ENCODE measurements at regions not wholly inside any gene's neighbourhood (a gene's known extent, or its start where the extent isn't known, plus 50 kb on each side); places are given as distances from the start of the nearest gene placed in this dataset.

DNA sequence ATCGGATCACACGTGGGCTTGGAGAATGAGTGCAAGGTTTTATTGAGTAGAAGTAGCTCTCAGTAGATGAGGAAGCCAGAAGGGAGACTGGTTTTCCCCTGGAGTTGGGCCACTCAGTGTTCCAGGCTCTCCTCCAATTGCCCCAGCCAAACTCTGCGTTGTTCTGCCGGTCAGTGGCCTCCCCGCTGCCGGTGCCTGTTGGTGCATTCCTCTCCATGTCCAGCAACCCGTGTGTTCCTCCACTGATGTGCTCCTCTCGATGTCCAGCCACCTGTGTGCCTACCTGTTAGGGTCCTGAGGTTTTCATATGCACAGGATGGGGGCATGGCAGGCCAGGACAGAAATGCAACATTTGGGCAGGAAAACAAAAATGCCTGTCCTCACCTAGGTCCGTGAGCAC, 888.0 kb upstream of the PTPRD start:
- TF ChIP-seq TAF1 (IDR thresholded peaks at IDR 0.05; ENCODE audit: borderline replicate concordance, insufficient read depth, low read length) (no peak), SIN3A (IDR thresholded peaks at IDR 0.05; ENCODE audit: borderline replicate concordance, insufficient read depth, low read length) (no peak), FOXP2 (optimal IDR thresholded peaks at IDR 0.05; ENCODE audit: borderline replicate concordance, extremely low read depth, extremely low read length, insufficient read depth) (no peak), POLR2AphosphoS5 (IDR thresholded peaks at IDR 0.05; ENCODE audit: low read depth, low read length) (no peak)
- TF ChIP-seq, protein P1, sequence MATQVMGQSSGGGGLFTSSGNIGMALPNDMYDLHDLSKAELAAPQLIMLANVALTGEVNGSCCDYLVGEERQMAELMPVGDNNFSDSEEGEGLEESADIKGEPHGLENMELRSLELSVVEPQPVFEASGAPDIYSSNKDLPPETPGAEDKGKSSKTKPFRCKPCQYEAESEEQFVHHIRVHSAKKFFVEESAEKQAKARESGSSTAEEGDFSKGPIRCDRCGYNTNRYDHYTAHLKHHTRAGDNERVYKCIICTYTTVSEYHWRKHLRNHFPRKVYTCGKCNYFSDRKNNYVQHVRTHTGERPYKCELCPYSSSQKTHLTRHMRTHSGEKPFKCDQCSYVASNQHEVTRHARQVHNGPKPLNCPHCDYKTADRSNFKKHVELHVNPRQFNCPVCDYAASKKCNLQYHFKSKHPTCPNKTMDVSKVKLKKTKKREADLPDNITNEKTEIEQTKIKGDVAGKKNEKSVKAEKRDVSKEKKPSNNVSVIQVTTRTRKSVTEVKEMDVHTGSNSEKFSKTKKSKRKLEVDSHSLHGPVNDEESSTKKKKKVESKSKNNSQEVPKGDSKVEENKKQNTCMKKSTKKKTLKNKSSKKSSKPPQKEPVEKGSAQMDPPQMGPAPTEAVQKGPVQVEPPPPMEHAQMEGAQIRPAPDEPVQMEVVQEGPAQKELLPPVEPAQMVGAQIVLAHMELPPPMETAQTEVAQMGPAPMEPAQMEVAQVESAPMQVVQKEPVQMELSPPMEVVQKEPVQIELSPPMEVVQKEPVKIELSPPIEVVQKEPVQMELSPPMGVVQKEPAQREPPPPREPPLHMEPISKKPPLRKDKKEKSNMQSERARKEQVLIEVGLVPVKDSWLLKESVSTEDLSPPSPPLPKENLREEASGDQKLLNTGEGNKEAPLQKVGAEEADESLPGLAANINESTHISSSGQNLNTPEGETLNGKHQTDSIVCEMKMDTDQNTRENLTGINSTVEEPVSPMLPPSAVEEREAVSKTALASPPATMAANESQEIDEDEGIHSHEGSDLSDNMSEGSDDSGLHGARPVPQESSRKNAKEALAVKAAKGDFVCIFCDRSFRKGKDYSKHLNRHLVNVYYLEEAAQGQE (IDR thresholded peaks at IDR 0.05; ENCODE audit: insufficient read depth in 1 of 2, low read depth in 2 of 2, low read length in 2 of 2) = no peak

GRCh38 chr9:11506980-11507379, 894.2 kb upstream of the PTPRD start:
- TF ChIP-seq TAF1 (IDR thresholded peaks at IDR 0.05; ENCODE audit: borderline replicate concordance, insufficient read depth, low read length) = no peak
- TF ChIP-seq POLR2AphosphoS5 (IDR thresholded peaks at IDR 0.05; ENCODE audit: low read depth, low read length) = no peak
- TF ChIP-seq, protein P1 (IDR thresholded peaks at IDR 0.05; ENCODE audit: insufficient read depth in 1 of 2, low read depth in 2 of 2, low read length in 2 of 2) = no peak
- no peak for TF ChIP-seq FOXP2 (optimal IDR thresholded peaks at IDR 0.05; ENCODE audit: borderline replicate concordance, extremely low read depth, extremely low read length, insufficient read depth)
- no peak for TF ChIP-seq SIN3A (IDR thresholded peaks at IDR 0.05; ENCODE audit: borderline replicate concordance, insufficient read depth, low read length)

DNA sequence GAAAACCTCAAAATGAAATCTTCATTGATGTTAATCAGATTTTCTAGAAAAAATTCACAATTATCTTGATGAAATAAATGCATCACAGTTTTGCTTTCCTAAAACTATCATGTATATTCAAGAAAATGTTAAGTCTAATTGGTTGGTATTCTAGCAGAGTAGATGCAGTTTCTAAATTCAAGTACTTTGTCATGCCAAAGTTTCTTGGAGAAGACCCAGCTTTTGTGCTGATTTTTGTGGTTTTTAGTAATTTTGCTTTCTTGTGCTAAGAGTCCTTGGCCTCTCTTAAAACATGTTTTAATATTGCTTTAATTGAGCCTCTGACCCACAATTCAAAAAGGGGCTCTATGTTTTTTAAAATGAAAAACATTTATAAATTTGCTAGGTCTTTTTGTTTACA, 924.8 kb upstream of the PTPRD start:
- TF ChIP-seq POLR2AphosphoS5 (IDR thresholded peaks at IDR 0.05; ENCODE audit: low read depth, low read length) (no peak), TAF1 (IDR thresholded peaks at IDR 0.05; ENCODE audit: borderline replicate concordance, insufficient read depth, low read length) (no peak), FOXP2 (optimal IDR thresholded peaks at IDR 0.05; ENCODE audit: borderline replicate concordance, extremely low read depth, extremely low read length, insufficient read depth) (no peak), SIN3A (IDR thresholded peaks at IDR 0.05; ENCODE audit: borderline replicate concordance, insufficient read depth, low read length) (no peak)
- TF ChIP-seq, protein P1 (IDR thresholded peaks at IDR 0.05; ENCODE audit: insufficient read depth in 1 of 2, low read depth in 2 of 2, low read length in 2 of 2) = no peak

- no peak for TF ChIP-seq POLR2AphosphoS5 (IDR thresholded peaks at IDR 0.05; ENCODE audit: low read depth, low read length)
- TF ChIP-seq SIN3A (IDR thresholded peaks at IDR 0.05; ENCODE audit: borderline replicate concordance, insufficient read depth, low read length) = no peak
- no peak for TF ChIP-seq FOXP2 (optimal IDR thresholded peaks at IDR 0.05; ENCODE audit: borderline replicate concordance, extremely low read depth, extremely low read length, insufficient read depth)
- TF ChIP-seq TAF1 (IDR thresholded peaks at IDR 0.05; ENCODE audit: borderline replicate concordance, insufficient read depth, low read length) = no peak
- TF ChIP-seq, protein P1 (IDR thresholded peaks at IDR 0.05; ENCODE audit: insufficient read depth in 1 of 2, low read depth in 2 of 2, low read length in 2 of 2) = no peak
Observed at GRCh38 chr9:11542781-11543180, 930.0 kb upstream of the PTPRD start.

DNA sequence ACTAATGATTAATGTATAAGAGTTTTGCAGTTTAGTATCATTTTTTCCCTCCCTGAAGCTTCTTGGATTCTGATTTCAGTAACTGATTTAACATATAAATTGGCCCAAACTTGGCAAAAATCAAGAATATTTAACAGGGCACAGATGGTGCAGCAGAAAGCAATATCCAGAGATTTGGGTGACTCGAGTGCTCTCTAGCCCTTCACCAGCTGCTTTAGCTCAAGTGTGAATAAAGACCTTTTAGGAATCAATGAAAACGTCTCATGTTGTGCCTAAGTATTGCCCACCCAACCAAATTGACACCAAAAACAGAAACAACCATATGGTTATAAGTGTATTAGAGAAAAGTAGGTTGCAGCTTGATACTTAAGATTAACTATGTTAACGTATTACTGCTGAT, 933.4 kb upstream of the PTPRD start:
- TF ChIP-seq, protein P1 (IDR thresholded peaks at IDR 0.05; ENCODE audit: insufficient read depth in 1 of 2, low read depth in 2 of 2, low read length in 2 of 2) = no peak
- no peak for TF ChIP-seq FOXP2 (optimal IDR thresholded peaks at IDR 0.05; ENCODE audit: borderline replicate concordance, extremely low read depth, extremely low read length, insufficient read depth)
- no peak for TF ChIP-seq TAF1 (IDR thresholded peaks at IDR 0.05; ENCODE audit: borderline replicate concordance, insufficient read depth, low read length)
- TF ChIP-seq POLR2AphosphoS5 (IDR thresholded peaks at IDR 0.05; ENCODE audit: low read depth, low read length) = no peak
- no peak for TF ChIP-seq SIN3A (IDR thresholded peaks at IDR 0.05; ENCODE audit: borderline replicate concordance, insufficient read depth, low read length)

All from PFSK-1 (cell line).